B cell (primary cell): ENCODE measurements at regions not wholly inside any gene's neighbourhood (a gene's known extent, or its start where the extent isn't known, plus 50 kb on each side); places are given as distances from the start of the nearest gene placed in this dataset.

Source experiments
- ATAC-seq: fragments of 200-7000 bp; cut with Tn5 transposase; one replicate; pipeline ENCODE4 v1.10.0; 2021; ENCODE audit warnings: low read depth, mild to moderate bottlenecking, moderate number of reproducible peaks, moderate library complexity
- CTCF ChIA-PET: fragments of 350-600 bp; sonication (Branson Sonifier 250); formaldehyde crosslinking; loops from one replicate; lab custom pipeline; 2021; ENCODE audit warnings: antibody characterized with exemption, inconsistent platforms; lab: Charles Lee
- POLR2A ChIA-PET: fragments of 350-600 bp; sonication (Branson Sonifier 250); formaldehyde crosslinking; loops from one replicate; lab custom pipeline; 2021; ENCODE audit warnings: antibody characterized with exemption; lab: Charles Lee
- DNase-seq: peaks from one replicate; pipeline ENCODE4 v3.0.0; 2013
- H2AFZ ChIP-seq: 2 replicates; pipeline ENCODE4 v1.6.1; 2012; ENCODE audit warnings: mild to moderate bottlenecking, low read depth, low read length; ENCODE audit not compliant: insufficient read depth, poor library complexity, severe bottlenecking
- H3K27ac ChIP-seq, 2 donors: 1 replicate in 1 of 2; 2 replicates in 1 of 2; pipeline ENCODE4 v1.5.1; 2012 to 2013; ENCODE audit warnings: low read length in 2 of 2, mild to moderate bottlenecking in 2 of 2, moderate library complexity in 1 of 2
- H3K27me3 ChIP-seq, 4 experiments: fragments of 200-600 bp in 1 of 4; sonication (generic) in 1 of 4; replicated peaks in 1 of 4; 1 replicate in 2 of 4; 2 replicates in 2 of 4; pipeline versions ENCODE4 v1.6.1 to v1.7.0; 2013 to 2016; ENCODE audit warnings: low read length in 3 of 4, mild to moderate bottlenecking in 2 of 4, mixed read lengths in 1 of 4, moderate library complexity in 1 of 4; ENCODE audit not compliant: insufficient read depth in 4 of 4, control insufficient read depth in 3 of 4; ENCODE audit errors: control extremely low read depth in 1 of 4
- H3K36me3 ChIP-seq, 2 experiments: replicated peaks in 1 of 2; 1 replicate in 1 of 2; 2 replicates in 1 of 2; pipeline versions ENCODE4 v1.6.1 to v1.7.1; 2013; ENCODE audit warnings: low read length in 1 of 2; ENCODE audit not compliant: insufficient read depth in 2 of 2, control insufficient read depth in 1 of 2; ENCODE audit errors: control extremely low read depth in 1 of 2, extremely low read depth in 1 of 2
- H3K4me1 ChIP-seq, 2 donors: fragments of 200-600 bp in 1 of 2; sonication (generic) in 1 of 2; 1 replicate in 1 of 2; 2 replicates in 1 of 2; pipeline versions ENCODE4 v1.5.1 to v1.6.1; 2013 to 2017; ENCODE audit warnings: low read length in 2 of 2; ENCODE audit not compliant: control insufficient read depth in 2 of 2, insufficient read depth in 2 of 2
- H3K4me2 ChIP-seq: replicated peaks from 2 replicates; pipeline ENCODE3; 2012; ENCODE audit warnings: mild to moderate bottlenecking, low read depth, low read length; ENCODE audit not compliant: poor library complexity, severe bottlenecking
- H3K4me3 ChIP-seq, 5 experiments: fragments of 200-600 bp in 1 of 5; sonication (generic) in 1 of 5; 1 replicate in 3 of 5; 2 replicates in 2 of 5; pipeline versions ENCODE4 v1.5.1 to v1.7.0; 2011 to 2016; ENCODE audit warnings: low read length in 4 of 5, mild to moderate bottlenecking in 4 of 5, low read depth in 2 of 5, control low read depth in 1 of 5, moderate library complexity in 1 of 5; ENCODE audit not compliant: insufficient read depth in 1 of 5; ENCODE audit errors: control extremely low read depth in 1 of 5, extremely low read depth in 1 of 5
- H3K79me2 ChIP-seq: fragments of 200-600 bp; sonication (generic); one replicate; pipeline ENCODE4 v1.6.0; 2016; ENCODE audit warnings: low read length; ENCODE audit not compliant: control insufficient read depth, insufficient read depth
- H3K9ac ChIP-seq: fragments of 200-600 bp; sonication (generic); 2 replicates; pipeline ENCODE4 v1.6.1; 2017; ENCODE audit warnings: mild to moderate bottlenecking, low read length, moderate library complexity
- H3K9me3 ChIP-seq, 3 donors: one replicate each; pipeline versions ENCODE4 v1.6.1 to v1.7.1; 2013; ENCODE audit warnings: low read length in 2 of 3; ENCODE audit not compliant: control insufficient read depth in 2 of 3, insufficient read depth in 1 of 3; ENCODE audit errors: control extremely low read depth in 1 of 3
- H4K20me1 ChIP-seq: 2 replicates; pipeline ENCODE4 v1.6.0; 2012; ENCODE audit warnings: mild to moderate bottlenecking, low read length; ENCODE audit not compliant: insufficient read depth, control insufficient read depth, poor library complexity, severe bottlenecking
- H3K27ac Mint-ChIP-seq: one replicate; pipeline ENCODE4 v1.8.0; 2021; ENCODE audit warnings: mixed read lengths
- H3K27me3 Mint-ChIP-seq: one replicate; pipeline ENCODE4 v1.8.0; 2021; ENCODE audit warnings: mixed read lengths
- H3K4me1 Mint-ChIP-seq: one replicate; pipeline ENCODE4 v1.8.0; 2021; ENCODE audit warnings: mixed read lengths
- H3K4me3 Mint-ChIP-seq: one replicate; pipeline ENCODE4 v1.8.0; 2021; ENCODE audit warnings: mixed read lengths
- H3K9me3 Mint-ChIP-seq: one replicate; pipeline ENCODE4 v1.8.0; 2022; ENCODE audit warnings: mixed read lengths; ENCODE audit not compliant: insufficient read depth
- CTCF ChIP-seq: fragments of 200-600 bp; IDR thresholded peaks from one replicate; pipeline ENCODE4 v1.8.0; 2022; ENCODE audit warnings: antibody characterized with exemption, mild to moderate bottlenecking
- EZH2 ChIP-seq: IDR thresholded peaks from 2 replicates; pipeline ENCODE4 v1.6.1; 2012; ENCODE audit warnings: borderline replicate concordance, low read depth, mild to moderate bottlenecking, moderate library complexity, low read length; ENCODE audit not compliant: insufficient read depth, poor library complexity, severe bottlenecking
- WGBS: methylation state at CpG from one replicate; pipeline ENCODE4 v1.1.5; 2013; ENCODE audit warnings: missing lambda C conversion rate; ENCODE audit not compliant: insufficient coverage; 5-methylcytosine and 5-hydroxymethylcytosine counted together
- intact Hi-C: fragments of 100-400 bp; cut with micrococcal nuclease; formaldehyde crosslinking; loops from one replicate; pipeline ENCODE4 v1.10.0; 2022

- no peak overlapping the region for H3K9ac ChIP-seq
- no peaks in the 10 kb centered on the region for H3K4me1 ChIP-seq
- Mint-ChIP-seq H3K4me1 (no peaks in the 10 kb centered on the region), H3K4me3 (no peak overlapping the region), H3K27me3 (peaks cover 10% of the 10 kb centered on the region), H3K9me3 (no peaks in the 10 kb centered on the region), H3K27ac (no peak overlapping the region)
- ATAC-seq (no peak), DNase-seq (no peak)
- H3K79me2 ChIP-seq: no peaks in the 10 kb centered on the region
- H3K36me3 ChIP-seq: no peaks in the 10 kb centered on the region
- no peak overlapping the region for H2AFZ ChIP-seq
- no peaks in the 10 kb centered on the region for H4K20me1 ChIP-seq
- TF ChIP-seq CTCF (no peak), EZH2 (no peak)
- no peaks in the 10 kb centered on the region for H3K9me3 ChIP-seq
- POLR2A ChIA-PET: no interaction called here
- CTCF ChIA-PET: no interaction called here
- intact Hi-C loops: no loop called here
- WGBS: no CpG with 5 or more reads among the region's 2 CpGs
- H3K4me2 ChIP-seq: no peak overlapping the region
- no peak overlapping the region for H3K27ac ChIP-seq
- H3K4me3 ChIP-seq: no peak overlapping the region
- peaks cover 0 to 3% (median 0%) of the 10 kb centered on the region in 4 experiments for H3K27me3 ChIP-seq
Measured at GRCh38 chr3:168843481-168843880, 747.8 kb upstream of the GOLIM4 start.

- no peaks in the 10 kb centered on the region for H3K9me3 Mint-ChIP-seq
- intact Hi-C loops: no loop called here
- Histone ChIP-seq H3K79me2 (no peaks in the 10 kb centered on the region), H3K36me3 (no peaks in the 10 kb centered on the region), H3K4me3 (no peak overlapping the region), H3K9me3 (no peaks in the 10 kb centered on the region), H4K20me1 (no peaks in the 10 kb centered on the region), H3K27me3 (peaks cover 0 to 3% (median 0%) of the 10 kb centered on the region in 4 experiments), H3K27ac (no peak overlapping the region), H2AFZ (no peak overlapping the region), H3K4me2 (no peak overlapping the region), H3K9ac (no peak overlapping the region), H3K4me1 (no peaks in the 10 kb centered on the region)
- no peak for TF ChIP-seq EZH2
- no peak for TF ChIP-seq CTCF
- peaks cover 1% of the 10 kb centered on the region for H3K27me3 Mint-ChIP-seq
- WGBS: no CpG with 5 or more reads among the region's 1 CpG
- H3K4me3 Mint-ChIP-seq: no peak overlapping the region
- no peaks in the 10 kb centered on the region for H3K4me1 Mint-ChIP-seq
- DNase-seq (no peak), ATAC-seq (no peak)
- POLR2A ChIA-PET: no interaction called here
- H3K27ac Mint-ChIP-seq: no peak overlapping the region
- CTCF ChIA-PET: no interaction called here
Measured at GRCh38 chr3:168839653-168840052, 743.9 kb upstream of the GOLIM4 start.
